ENCODE measurements at regions not wholly inside any gene's neighbourhood (a gene's known extent, or its start where the extent isn't known, plus 50 kb on each side); places are given as distances from the start of the nearest gene placed in this dataset.

GRCh38 chrX:10071451-10072144 is 85.2 kb upstream of the CLCN4 start:
- Mint-ChIP-seq H3K36me3 (ENCODE audit: insufficient read depth, unreplicated experiment) (peaks cover 5% of the 10 kb centered on the region), H3K4me3 (ENCODE audit: unreplicated experiment) (no peak overlapping the region), H3K9me3 (ENCODE audit: unreplicated experiment) (no peaks in the 10 kb centered on the region), H3K4me1 (ENCODE audit: low read depth, unreplicated experiment) (no peaks in the 10 kb centered on the region), H3K27me3 (ENCODE audit: insufficient read depth, unreplicated experiment) (no peaks in the 10 kb centered on the region), H3K27ac (ENCODE audit: unreplicated experiment) (no peak overlapping the region)
- H3K36me3 ChIP-seq (ENCODE audit: control insufficient read depth, insufficient read depth, low read length): no peaks in the 10 kb centered on the region; the same call in 1 of the 2 replicates
- ChIA-PET POLR2A (no interaction called here), CTCF (no interaction called here)
- no TSS peak for BruUV-seq (replicated peaks)
- 0 out of 2 replicates have a peak, but pooled peaks cover 5% of the 10 kb centered on the region for H3K4me1 ChIP-seq
- no peaks in the 10 kb centered on the region for H3K27me3 ChIP-seq (replicated peaks; ENCODE audit: control insufficient read depth, insufficient read depth, low read length)
- intact Hi-C loops (cut with micrococcal nuclease; ENCODE audit: unreplicated experiment): no loop called here
- DNase-seq: no peak
- no peak for TF ChIP-seq CTCF (IDR thresholded peaks at IDR 0.05; ENCODE audit: insufficient read depth in 1 of 2, low read depth in 1 of 2, low read length in 1 of 2, severe bottlenecking in 1 of 2, unreplicated experiment in 1 of 2)
- no peaks in the 10 kb centered on the region for H3K9me3 ChIP-seq
- no peak overlapping the region for H3K4me3 ChIP-seq (ENCODE audit: low read depth, low read length)

GRCh38 chrX:10072786-10073568 is 83.8 kb upstream of the CLCN4 start:
- Mint-ChIP-seq H3K36me3 (ENCODE audit: insufficient read depth, unreplicated experiment) (no peaks in the 10 kb centered on the region), H3K27ac (ENCODE audit: unreplicated experiment) (no peak overlapping the region), H3K9me3 (ENCODE audit: unreplicated experiment) (no peaks in the 10 kb centered on the region), H3K4me1 (ENCODE audit: low read depth, unreplicated experiment) (no peaks in the 10 kb centered on the region), H3K27me3 (ENCODE audit: insufficient read depth, unreplicated experiment) (no peaks in the 10 kb centered on the region), H3K4me3 (ENCODE audit: unreplicated experiment) (no peak overlapping the region)
- CTCF ChIA-PET: no interaction called here
- POLR2A ChIA-PET: no interaction called here
- Histone ChIP-seq H3K9me3 (no peaks in the 10 kb centered on the region), H3K4me1 (0 out of 2 replicates have a peak, but pooled peaks cover 5% of the 10 kb centered on the region), H3K4me3 (ENCODE audit: low read depth, low read length) (no peak overlapping the region), H3K36me3 (ENCODE audit: control insufficient read depth, insufficient read depth, low read length) (no peaks in the 10 kb centered on the region; the same call in 1 of the 2 replicates), H3K27me3 (replicated peaks; ENCODE audit: control insufficient read depth, insufficient read depth, low read length) (no peaks in the 10 kb centered on the region)
- intact Hi-C loops (cut with micrococcal nuclease; ENCODE audit: unreplicated experiment): no loop called here
- TF ChIP-seq CTCF (IDR thresholded peaks at IDR 0.05; ENCODE audit: insufficient read depth in 1 of 2, low read depth in 1 of 2, low read length in 1 of 2, severe bottlenecking in 1 of 2, unreplicated experiment in 1 of 2): no peak
- BruUV-seq (replicated peaks): no TSS peak
- no peak for DNase-seq

- Histone ChIP-seq H3K36me3 (ENCODE audit: control insufficient read depth, insufficient read depth, low read length) (no peaks in the 10 kb centered on the region; the same call in 1 of the 2 replicates), H3K9me3 (no peaks in the 10 kb centered on the region), H3K4me3 (ENCODE audit: low read depth, low read length) (no peak overlapping the region), H3K4me1 (0 out of 2 replicates have a peak, but pooled peaks cover 5% of the 10 kb centered on the region), H3K27me3 (replicated peaks; ENCODE audit: control insufficient read depth, insufficient read depth, low read length) (no peaks in the 10 kb centered on the region)
- no peak for TF ChIP-seq CTCF (IDR thresholded peaks at IDR 0.05; ENCODE audit: insufficient read depth in 1 of 2, low read depth in 1 of 2, low read length in 1 of 2, severe bottlenecking in 1 of 2, unreplicated experiment in 1 of 2)
- intact Hi-C loops (cut with micrococcal nuclease; ENCODE audit: unreplicated experiment): no loop called here
- no peak overlapping the region for H3K4me3 Mint-ChIP-seq (ENCODE audit: unreplicated experiment)
- no peaks in the 10 kb centered on the region for H3K9me3 Mint-ChIP-seq (ENCODE audit: unreplicated experiment)
- no peak for DNase-seq
- POLR2A ChIA-PET: no interaction called here
- no peaks in the 10 kb centered on the region for H3K4me1 Mint-ChIP-seq (ENCODE audit: low read depth, unreplicated experiment)
- H3K36me3 Mint-ChIP-seq (ENCODE audit: insufficient read depth, unreplicated experiment): no peaks in the 10 kb centered on the region
- CTCF ChIA-PET: interaction anchor here (0.6 kb wide), 1 partner anchor 37 kb away, joined by 4 read pairs; no protein-coding TSS in a partner anchor
- no peak overlapping the region for H3K27ac Mint-ChIP-seq (ENCODE audit: unreplicated experiment)
- no peaks in the 10 kb centered on the region for H3K27me3 Mint-ChIP-seq (ENCODE audit: insufficient read depth, unreplicated experiment)
- no TSS peak for BruUV-seq (replicated peaks)
Measured at GRCh38 chrX:10073671-10074070, 83.1 kb upstream of the CLCN4 start.

All from Caco-2 (cell line).